B cell (primary cell): ENCODE measurements at regions not wholly inside any gene's neighbourhood (a gene's known extent, or its start where the extent isn't known, plus 50 kb on each side); places are given as distances from the start of the nearest gene placed in this dataset.

Source experiments
- ATAC-seq: fragments of 200-7000 bp; cut with Tn5 transposase; one replicate; pipeline ENCODE4 v1.10.0; 2021; ENCODE audit warnings: low read depth, mild to moderate bottlenecking, moderate number of reproducible peaks, moderate library complexity
- CTCF ChIA-PET: fragments of 350-600 bp; sonication (Branson Sonifier 250); formaldehyde crosslinking; loops from one replicate; lab custom pipeline; 2021; ENCODE audit warnings: antibody characterized with exemption, inconsistent platforms; lab: Charles Lee
- POLR2A ChIA-PET: fragments of 350-600 bp; sonication (Branson Sonifier 250); formaldehyde crosslinking; loops from one replicate; lab custom pipeline; 2021; ENCODE audit warnings: antibody characterized with exemption; lab: Charles Lee
- DNase-seq: peaks from one replicate; pipeline ENCODE4 v3.0.0; 2013
- H2AFZ ChIP-seq: 2 replicates; pipeline ENCODE4 v1.6.1; 2012; ENCODE audit warnings: mild to moderate bottlenecking, low read depth, low read length; ENCODE audit not compliant: insufficient read depth, poor library complexity, severe bottlenecking
- H3K27ac ChIP-seq, 2 donors: 1 replicate in 1 of 2; 2 replicates in 1 of 2; pipeline ENCODE4 v1.5.1; 2012 to 2013; ENCODE audit warnings: low read length in 2 of 2, mild to moderate bottlenecking in 2 of 2, moderate library complexity in 1 of 2
- H3K27me3 ChIP-seq, 4 experiments: fragments of 200-600 bp in 1 of 4; sonication (generic) in 1 of 4; replicated peaks in 1 of 4; 1 replicate in 2 of 4; 2 replicates in 2 of 4; pipeline versions ENCODE4 v1.6.1 to v1.7.0; 2013 to 2016; ENCODE audit warnings: low read length in 3 of 4, mild to moderate bottlenecking in 2 of 4, mixed read lengths in 1 of 4, moderate library complexity in 1 of 4; ENCODE audit not compliant: insufficient read depth in 4 of 4, control insufficient read depth in 3 of 4; ENCODE audit errors: control extremely low read depth in 1 of 4
- H3K36me3 ChIP-seq, 2 experiments: replicated peaks in 1 of 2; 1 replicate in 1 of 2; 2 replicates in 1 of 2; pipeline versions ENCODE4 v1.6.1 to v1.7.1; 2013; ENCODE audit warnings: low read length in 1 of 2; ENCODE audit not compliant: insufficient read depth in 2 of 2, control insufficient read depth in 1 of 2; ENCODE audit errors: control extremely low read depth in 1 of 2, extremely low read depth in 1 of 2
- H3K4me1 ChIP-seq, 2 donors: fragments of 200-600 bp in 1 of 2; sonication (generic) in 1 of 2; 1 replicate in 1 of 2; 2 replicates in 1 of 2; pipeline versions ENCODE4 v1.5.1 to v1.6.1; 2013 to 2017; ENCODE audit warnings: low read length in 2 of 2; ENCODE audit not compliant: control insufficient read depth in 2 of 2, insufficient read depth in 2 of 2
- H3K4me2 ChIP-seq: replicated peaks from 2 replicates; pipeline ENCODE3; 2012; ENCODE audit warnings: mild to moderate bottlenecking, low read depth, low read length; ENCODE audit not compliant: poor library complexity, severe bottlenecking
- H3K4me3 ChIP-seq, 5 experiments: fragments of 200-600 bp in 1 of 5; sonication (generic) in 1 of 5; 1 replicate in 3 of 5; 2 replicates in 2 of 5; pipeline versions ENCODE4 v1.5.1 to v1.7.0; 2011 to 2016; ENCODE audit warnings: low read length in 4 of 5, mild to moderate bottlenecking in 4 of 5, low read depth in 2 of 5, control low read depth in 1 of 5, moderate library complexity in 1 of 5; ENCODE audit not compliant: insufficient read depth in 1 of 5; ENCODE audit errors: control extremely low read depth in 1 of 5, extremely low read depth in 1 of 5
- H3K79me2 ChIP-seq: fragments of 200-600 bp; sonication (generic); one replicate; pipeline ENCODE4 v1.6.0; 2016; ENCODE audit warnings: low read length; ENCODE audit not compliant: control insufficient read depth, insufficient read depth
- H3K9ac ChIP-seq: fragments of 200-600 bp; sonication (generic); 2 replicates; pipeline ENCODE4 v1.6.1; 2017; ENCODE audit warnings: mild to moderate bottlenecking, low read length, moderate library complexity
- H3K9me3 ChIP-seq, 3 donors: one replicate each; pipeline versions ENCODE4 v1.6.1 to v1.7.1; 2013; ENCODE audit warnings: low read length in 2 of 3; ENCODE audit not compliant: control insufficient read depth in 2 of 3, insufficient read depth in 1 of 3; ENCODE audit errors: control extremely low read depth in 1 of 3
- H4K20me1 ChIP-seq: 2 replicates; pipeline ENCODE4 v1.6.0; 2012; ENCODE audit warnings: mild to moderate bottlenecking, low read length; ENCODE audit not compliant: insufficient read depth, control insufficient read depth, poor library complexity, severe bottlenecking
- H3K27ac Mint-ChIP-seq: one replicate; pipeline ENCODE4 v1.8.0; 2021; ENCODE audit warnings: mixed read lengths
- H3K27me3 Mint-ChIP-seq: one replicate; pipeline ENCODE4 v1.8.0; 2021; ENCODE audit warnings: mixed read lengths
- H3K4me1 Mint-ChIP-seq: one replicate; pipeline ENCODE4 v1.8.0; 2021; ENCODE audit warnings: mixed read lengths
- H3K4me3 Mint-ChIP-seq: one replicate; pipeline ENCODE4 v1.8.0; 2021; ENCODE audit warnings: mixed read lengths
- H3K9me3 Mint-ChIP-seq: one replicate; pipeline ENCODE4 v1.8.0; 2022; ENCODE audit warnings: mixed read lengths; ENCODE audit not compliant: insufficient read depth
- EZH2 ChIP-seq: IDR thresholded peaks from 2 replicates; pipeline ENCODE4 v1.6.1; 2012; ENCODE audit warnings: borderline replicate concordance, low read depth, mild to moderate bottlenecking, moderate library complexity, low read length; ENCODE audit not compliant: insufficient read depth, poor library complexity, severe bottlenecking
- WGBS: methylation state at CpG from one replicate; pipeline ENCODE4 v1.1.5; 2013; ENCODE audit warnings: missing lambda C conversion rate; ENCODE audit not compliant: insufficient coverage; 5-methylcytosine and 5-hydroxymethylcytosine counted together
- intact Hi-C: fragments of 100-400 bp; cut with micrococcal nuclease; formaldehyde crosslinking; loops from one replicate; pipeline ENCODE4 v1.10.0; 2022
- TF ChIP-seq, protein P1 (sequence below): fragments of 200-600 bp; IDR thresholded peaks from one replicate; pipeline ENCODE4 v1.8.0; 2022; ENCODE audit warnings: antibody characterized with exemption, mild to moderate bottlenecking

DNA sequence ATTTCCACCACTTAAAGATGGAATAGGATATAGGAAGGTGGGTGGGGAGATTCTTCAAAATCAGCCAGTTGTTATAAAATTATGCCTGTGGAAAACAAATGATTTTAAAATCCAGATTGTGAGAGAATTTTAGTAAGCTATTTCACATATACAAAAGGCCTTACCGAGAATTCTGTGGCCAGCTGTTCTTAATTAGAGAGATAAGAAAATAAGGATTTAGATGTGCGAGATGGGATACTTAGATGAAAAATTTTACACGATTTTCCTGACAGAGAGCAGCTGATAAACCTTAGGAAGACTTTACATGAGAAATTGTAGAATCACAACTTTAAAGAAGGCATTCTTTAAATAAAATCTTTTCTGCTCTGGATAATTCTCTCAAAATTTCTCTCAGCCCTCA lies 94.5 kb upstream of the IQCM start:
- Histone ChIP-seq H3K27ac (no peak overlapping the region), H4K20me1 (no peaks in the 10 kb centered on the region), H3K27me3 (no peaks in the 10 kb centered on the region), H3K9me3 (no peaks in the 10 kb centered on the region), H3K79me2 (no peaks in the 10 kb centered on the region), H3K9ac (no peak overlapping the region), H3K4me3 (no peak overlapping the region), H3K36me3 (no peaks in the 10 kb centered on the region), H3K4me2 (no peak overlapping the region), H3K4me1 (no peaks in the 10 kb centered on the region), H2AFZ (no peak overlapping the region)
- Mint-ChIP-seq H3K4me1 (no peaks in the 10 kb centered on the region), H3K27ac (no peak overlapping the region), H3K4me3 (no peak overlapping the region), H3K9me3 (no peaks in the 10 kb centered on the region), H3K27me3 (no peaks in the 10 kb centered on the region)
- ChIA-PET CTCF (no interaction called here), POLR2A (no interaction called here)
- no peak for DNase-seq
- no peak for ATAC-seq
- no CpG with 5 or more reads among the region's 3 CpGs for WGBS
- intact Hi-C loops = no loop called here
- TF ChIP-seq, protein P1, sequence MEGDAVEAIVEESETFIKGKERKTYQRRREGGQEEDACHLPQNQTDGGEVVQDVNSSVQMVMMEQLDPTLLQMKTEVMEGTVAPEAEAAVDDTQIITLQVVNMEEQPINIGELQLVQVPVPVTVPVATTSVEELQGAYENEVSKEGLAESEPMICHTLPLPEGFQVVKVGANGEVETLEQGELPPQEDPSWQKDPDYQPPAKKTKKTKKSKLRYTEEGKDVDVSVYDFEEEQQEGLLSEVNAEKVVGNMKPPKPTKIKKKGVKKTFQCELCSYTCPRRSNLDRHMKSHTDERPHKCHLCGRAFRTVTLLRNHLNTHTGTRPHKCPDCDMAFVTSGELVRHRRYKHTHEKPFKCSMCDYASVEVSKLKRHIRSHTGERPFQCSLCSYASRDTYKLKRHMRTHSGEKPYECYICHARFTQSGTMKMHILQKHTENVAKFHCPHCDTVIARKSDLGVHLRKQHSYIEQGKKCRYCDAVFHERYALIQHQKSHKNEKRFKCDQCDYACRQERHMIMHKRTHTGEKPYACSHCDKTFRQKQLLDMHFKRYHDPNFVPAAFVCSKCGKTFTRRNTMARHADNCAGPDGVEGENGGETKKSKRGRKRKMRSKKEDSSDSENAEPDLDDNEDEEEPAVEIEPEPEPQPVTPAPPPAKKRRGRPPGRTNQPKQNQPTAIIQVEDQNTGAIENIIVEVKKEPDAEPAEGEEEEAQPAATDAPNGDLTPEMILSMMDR = no peak
- TF ChIP-seq EZH2 = no peak

DNA sequence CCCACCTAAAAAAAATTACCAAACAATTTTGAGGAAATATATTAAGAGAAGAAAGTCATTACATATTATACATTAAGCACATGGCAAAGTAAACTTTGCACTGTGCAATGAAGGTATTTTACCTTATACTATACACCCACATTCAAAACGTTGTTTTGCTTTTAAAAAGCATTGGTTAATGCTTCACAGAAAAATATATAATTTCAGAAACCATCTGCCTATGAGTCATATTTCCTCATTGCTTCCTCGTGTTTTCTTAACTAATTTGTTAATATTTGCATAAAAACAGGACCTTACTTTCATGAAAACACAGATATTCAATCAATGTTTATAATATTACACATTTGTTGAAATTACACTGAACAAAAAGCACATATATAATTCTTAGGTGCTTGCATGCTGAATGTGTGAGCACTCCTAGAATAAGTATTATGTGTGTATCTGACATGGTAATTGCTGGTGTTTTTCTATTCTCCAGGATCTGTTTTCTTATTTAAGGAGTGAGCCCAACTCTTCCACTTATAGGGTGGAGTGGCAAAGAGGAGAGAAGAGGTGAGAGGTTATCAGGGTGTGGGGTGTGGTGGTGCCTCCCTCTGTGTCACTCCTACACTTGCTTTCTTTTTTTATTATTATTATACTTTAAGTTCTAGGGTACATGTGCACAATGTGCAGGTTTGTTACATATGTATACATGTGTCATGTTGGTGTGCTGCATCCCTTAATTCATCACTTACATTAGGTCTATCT lies 95.1 kb upstream of the IQCM start:
- H3K4me2 ChIP-seq = no peak overlapping the region
- intact Hi-C loops = no loop called here
- no peaks in the 10 kb centered on the region for H3K9me3 ChIP-seq
- H3K9me3 Mint-ChIP-seq = no peaks in the 10 kb centered on the region
- H3K27ac ChIP-seq = no peak overlapping the region
- WGBS = no CpG with 5 or more reads among the region's 2 CpGs
- no peaks in the 10 kb centered on the region for H3K4me1 ChIP-seq
- DNase-seq (no peak), ATAC-seq (no peak)
- H3K27ac Mint-ChIP-seq = no peak overlapping the region
- H3K4me3 Mint-ChIP-seq = no peak overlapping the region
- H4K20me1 ChIP-seq = no peaks in the 10 kb centered on the region
- H3K36me3 ChIP-seq = no peaks in the 10 kb centered on the region
- H3K4me1 Mint-ChIP-seq = no peaks in the 10 kb centered on the region
- no peak for TF ChIP-seq EZH2
- TF ChIP-seq, protein P1 = no peak
- no peaks in the 10 kb centered on the region for H3K79me2 ChIP-seq
- no peaks in the 10 kb centered on the region for H3K27me3 Mint-ChIP-seq
- no peak overlapping the region for H3K4me3 ChIP-seq
- H2AFZ ChIP-seq = no peak overlapping the region
- H3K9ac ChIP-seq = no peak overlapping the region
- H3K27me3 ChIP-seq = no peaks in the 10 kb centered on the region
- ChIA-PET CTCF (no interaction called here), POLR2A (no interaction called here)
